WERI-Rb-1 (cell line): ENCODE measurements at regions not wholly inside any gene's neighbourhood (a gene's known extent, or its start where the extent isn't known, plus 50 kb on each side); places are given as distances from the start of the nearest gene placed in this dataset.

Experiments
- DNase-seq: peaks from one replicate; pipeline ENCODE4 v3.0.0-alpha.2; 2020
- H3K27ac ChIP-seq: fragments of 250-450 bp; sonication (Bioruptor Pico); 2 replicates; pipeline ENCODE4 v1.5.1; 2020; ENCODE audit warnings: mild to moderate bottlenecking, moderate library complexity
- H3K27me3 ChIP-seq: fragments of 250-450 bp; sonication (Bioruptor Pico); 2 replicates; pipeline ENCODE4 v1.5.1; 2021; ENCODE audit warnings: mild to moderate bottlenecking, low read depth, moderate library complexity; ENCODE audit not compliant: insufficient read depth, severe bottlenecking
- H3K36me3 ChIP-seq: fragments of 250-450 bp; sonication (Bioruptor Pico); 2 replicates; pipeline ENCODE4 v1.5.1; 2020; ENCODE audit warnings: mild to moderate bottlenecking, moderate library complexity
- H3K4me3 ChIP-seq: 2 replicates; pipeline ENCODE4 v1.5.1; 2011; ENCODE audit warnings: low read depth, mild to moderate bottlenecking, control low read depth, low read length
- H3K9me3 ChIP-seq: fragments of 250-450 bp; sonication (Bioruptor Pico); 2 replicates; pipeline ENCODE4 v1.5.1; 2021; ENCODE audit warnings: mild to moderate bottlenecking, moderate library complexity; ENCODE audit not compliant: severe bottlenecking
- TF ChIP-seq, protein P1 (sequence below): IDR thresholded peaks from 2 replicates; pipeline ENCODE4 v1.5.1; 2011; ENCODE audit warnings: low read depth, mild to moderate bottlenecking, control low read depth, inconsistent platforms, low read length

DNA sequence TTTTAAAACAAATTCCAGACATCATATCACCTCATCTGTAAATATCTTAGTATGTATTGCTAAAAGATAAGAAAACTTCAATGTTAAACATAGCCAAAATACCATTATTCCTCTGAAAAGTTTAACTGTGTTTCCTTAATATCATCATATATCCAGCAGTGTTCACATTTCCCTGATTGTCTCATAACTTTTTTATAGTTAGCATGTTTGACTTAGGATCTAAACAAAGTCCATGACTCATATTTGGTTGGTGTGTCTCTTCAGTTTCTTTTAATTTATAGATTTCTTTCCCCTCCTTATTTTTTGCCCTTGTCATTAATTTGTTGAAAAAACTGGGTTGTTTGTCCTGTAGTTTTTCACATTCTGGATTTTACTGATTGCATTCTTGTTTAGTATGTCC lies 163.0 kb downstream of the RPS12 start:
- no peaks in the 10 kb centered on the region for H3K9me3 ChIP-seq
- DNase-seq: no peak
- TF ChIP-seq, protein P1, sequence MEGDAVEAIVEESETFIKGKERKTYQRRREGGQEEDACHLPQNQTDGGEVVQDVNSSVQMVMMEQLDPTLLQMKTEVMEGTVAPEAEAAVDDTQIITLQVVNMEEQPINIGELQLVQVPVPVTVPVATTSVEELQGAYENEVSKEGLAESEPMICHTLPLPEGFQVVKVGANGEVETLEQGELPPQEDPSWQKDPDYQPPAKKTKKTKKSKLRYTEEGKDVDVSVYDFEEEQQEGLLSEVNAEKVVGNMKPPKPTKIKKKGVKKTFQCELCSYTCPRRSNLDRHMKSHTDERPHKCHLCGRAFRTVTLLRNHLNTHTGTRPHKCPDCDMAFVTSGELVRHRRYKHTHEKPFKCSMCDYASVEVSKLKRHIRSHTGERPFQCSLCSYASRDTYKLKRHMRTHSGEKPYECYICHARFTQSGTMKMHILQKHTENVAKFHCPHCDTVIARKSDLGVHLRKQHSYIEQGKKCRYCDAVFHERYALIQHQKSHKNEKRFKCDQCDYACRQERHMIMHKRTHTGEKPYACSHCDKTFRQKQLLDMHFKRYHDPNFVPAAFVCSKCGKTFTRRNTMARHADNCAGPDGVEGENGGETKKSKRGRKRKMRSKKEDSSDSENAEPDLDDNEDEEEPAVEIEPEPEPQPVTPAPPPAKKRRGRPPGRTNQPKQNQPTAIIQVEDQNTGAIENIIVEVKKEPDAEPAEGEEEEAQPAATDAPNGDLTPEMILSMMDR: no peak
- H3K27ac ChIP-seq: no peak overlapping the region
- no peaks in the 10 kb centered on the region for H3K36me3 ChIP-seq
- peaks cover 9% of the 10 kb centered on the region for H3K27me3 ChIP-seq
- H3K4me3 ChIP-seq: no peak overlapping the region

- Histone ChIP-seq H3K27me3 (peaks cover 6% of the 10 kb centered on the region), H3K9me3 (no peaks in the 10 kb centered on the region), H3K36me3 (no peaks in the 10 kb centered on the region), H3K4me3 (no peak overlapping the region), H3K27ac (no peak overlapping the region)
- TF ChIP-seq, protein P1: no peak
- no peak for DNase-seq
Measured at GRCh38 chr6:132978685-132979084, 164.3 kb downstream of the RPS12 start.

DNA sequence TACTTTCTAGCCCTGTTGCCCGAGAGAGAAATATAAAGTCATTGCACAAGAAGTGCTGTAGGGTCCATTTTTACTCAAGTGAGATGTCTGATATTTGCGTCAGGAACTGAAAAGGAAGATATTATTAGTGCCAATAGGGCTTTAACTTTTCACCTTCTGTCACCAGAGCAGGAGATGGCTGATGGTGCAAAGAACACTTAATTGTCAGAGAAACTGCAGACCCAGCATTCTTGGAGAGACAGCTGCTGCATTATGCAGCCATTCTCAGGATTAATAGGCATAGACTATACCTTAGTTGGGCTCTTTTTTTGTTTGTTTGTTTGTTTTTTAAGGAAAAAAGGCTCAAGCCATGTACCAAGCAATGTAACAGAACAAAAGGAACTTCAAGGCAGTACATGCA lies 179.4 kb downstream of the RPS12 start:
- Histone ChIP-seq H3K4me3 (no peak overlapping the region), H3K27ac (no peak overlapping the region), H3K9me3 (peaks cover 3% of the 10 kb centered on the region), H3K27me3 (peaks cover 8% of the 10 kb centered on the region), H3K36me3 (no peaks in the 10 kb centered on the region)
- TF ChIP-seq, protein P1: no peak
- no peak for DNase-seq

DNA sequence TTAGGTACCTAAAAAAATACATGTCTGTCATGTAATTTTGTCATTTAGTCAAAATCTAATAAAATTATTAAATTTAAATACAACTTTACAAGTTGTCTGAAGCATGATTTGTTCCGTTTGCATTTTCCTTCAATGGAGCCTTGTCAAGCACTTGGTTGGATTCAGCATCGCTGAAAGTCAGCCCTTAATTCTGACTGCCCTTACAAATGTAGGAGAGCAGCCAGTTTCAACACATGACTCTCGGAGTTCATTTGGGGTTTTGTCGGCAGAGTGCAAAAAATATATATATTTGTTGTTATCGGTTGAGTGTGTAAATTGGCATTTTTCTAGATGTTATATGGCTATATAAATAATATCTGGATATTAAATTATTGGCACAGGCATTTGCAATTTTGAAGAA lies 180.6 kb downstream of the RPS12 start:
- DNase-seq: no peak
- Histone ChIP-seq H3K4me3 (no peak overlapping the region), H3K36me3 (no peaks in the 10 kb centered on the region), H3K27ac (no peak overlapping the region), H3K27me3 (peaks cover 8% of the 10 kb centered on the region), H3K9me3 (peaks cover 3% of the 10 kb centered on the region)
- TF ChIP-seq, protein P1: no peak

- Histone ChIP-seq H3K36me3 (no peaks in the 10 kb centered on the region), H3K27me3 (peaks cover 8% of the 10 kb centered on the region), H3K9me3 (peaks cover 3% of the 10 kb centered on the region), H3K27ac (no peak overlapping the region), H3K4me3 (no peak overlapping the region)
- no peak for DNase-seq
- TF ChIP-seq, protein P1: no peak
Measured at GRCh38 chr6:132995432-132995831, 181.1 kb downstream of the RPS12 start.

GRCh38 chr6:132998418-132998817 lies 184.0 kb downstream of the RPS12 start:
- Histone ChIP-seq H3K9me3 (peaks cover 3% of the 10 kb centered on the region), H3K27me3 (peaks cover 8% of the 10 kb centered on the region), H3K36me3 (no peaks in the 10 kb centered on the region), H3K27ac (no peak overlapping the region), H3K4me3 (no peak overlapping the region)
- no peak for DNase-seq
- TF ChIP-seq, protein P1: no peak
